ENCODE measurements at regions not wholly inside any gene's neighbourhood (a gene's known extent, or its start where the extent isn't known, plus 50 kb on each side); places are given as distances from the start of the nearest gene placed in this dataset.

DNA sequence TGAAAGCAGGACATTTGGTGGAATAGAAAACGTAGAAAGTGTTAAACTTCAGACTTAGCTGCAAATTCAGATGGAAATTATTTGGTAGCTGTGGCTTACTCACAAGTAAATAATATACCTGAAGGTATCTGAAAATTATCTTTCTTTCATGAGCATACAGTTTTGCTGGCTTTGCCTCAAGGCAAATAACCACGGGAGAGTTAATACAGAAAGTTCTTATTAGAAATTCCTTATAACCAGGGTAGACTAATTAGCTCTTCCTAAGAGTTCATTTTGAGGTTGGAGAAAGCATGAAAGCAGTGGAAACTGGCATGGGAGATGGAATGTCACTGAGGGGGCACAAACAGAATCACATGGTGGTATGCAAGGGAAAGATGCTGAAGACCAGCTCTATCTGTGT is 217.5 kb downstream of the CD83 start:
- no peaks in the 10 kb centered on the region for H3F3A ChIP-seq (ENCODE audit: insufficient read depth, low read length, poor library complexity, severe bottlenecking)
- no peak overlapping the region for H3K4me2 ChIP-seq (ENCODE audit: low read length)
- TF ChIP-seq EZH2 (IDR thresholded peaks at IDR 0.05; ENCODE audit: borderline replicate concordance, insufficient read depth, low read length, poor library complexity, severe bottlenecking) (no peak), RAD21 (conservative IDR thresholded peaks at IDR 0.05) (no peak), TAF1 (IDR thresholded peaks at IDR 0.05; ENCODE audit: low read depth) (no peak), MXI1 (conservative IDR thresholded peaks at IDR 0.05; ENCODE audit: poor library complexity, severe bottlenecking) (no peak), POLR2AphosphoS5 (IDR thresholded peaks at IDR 0.05) (no peak), CTCF (IDR thresholded peaks at IDR 0.05; ENCODE audit: poor library complexity, severe bottlenecking) (no peak), EP300 (conservative IDR thresholded peaks at IDR 0.05; ENCODE audit: poor library complexity, severe bottlenecking) (no peak), SMC3 (conservative IDR thresholded peaks at IDR 0.05; ENCODE audit: poor library complexity) (no peak)
- TF ChIP-seq, protein P1, sequence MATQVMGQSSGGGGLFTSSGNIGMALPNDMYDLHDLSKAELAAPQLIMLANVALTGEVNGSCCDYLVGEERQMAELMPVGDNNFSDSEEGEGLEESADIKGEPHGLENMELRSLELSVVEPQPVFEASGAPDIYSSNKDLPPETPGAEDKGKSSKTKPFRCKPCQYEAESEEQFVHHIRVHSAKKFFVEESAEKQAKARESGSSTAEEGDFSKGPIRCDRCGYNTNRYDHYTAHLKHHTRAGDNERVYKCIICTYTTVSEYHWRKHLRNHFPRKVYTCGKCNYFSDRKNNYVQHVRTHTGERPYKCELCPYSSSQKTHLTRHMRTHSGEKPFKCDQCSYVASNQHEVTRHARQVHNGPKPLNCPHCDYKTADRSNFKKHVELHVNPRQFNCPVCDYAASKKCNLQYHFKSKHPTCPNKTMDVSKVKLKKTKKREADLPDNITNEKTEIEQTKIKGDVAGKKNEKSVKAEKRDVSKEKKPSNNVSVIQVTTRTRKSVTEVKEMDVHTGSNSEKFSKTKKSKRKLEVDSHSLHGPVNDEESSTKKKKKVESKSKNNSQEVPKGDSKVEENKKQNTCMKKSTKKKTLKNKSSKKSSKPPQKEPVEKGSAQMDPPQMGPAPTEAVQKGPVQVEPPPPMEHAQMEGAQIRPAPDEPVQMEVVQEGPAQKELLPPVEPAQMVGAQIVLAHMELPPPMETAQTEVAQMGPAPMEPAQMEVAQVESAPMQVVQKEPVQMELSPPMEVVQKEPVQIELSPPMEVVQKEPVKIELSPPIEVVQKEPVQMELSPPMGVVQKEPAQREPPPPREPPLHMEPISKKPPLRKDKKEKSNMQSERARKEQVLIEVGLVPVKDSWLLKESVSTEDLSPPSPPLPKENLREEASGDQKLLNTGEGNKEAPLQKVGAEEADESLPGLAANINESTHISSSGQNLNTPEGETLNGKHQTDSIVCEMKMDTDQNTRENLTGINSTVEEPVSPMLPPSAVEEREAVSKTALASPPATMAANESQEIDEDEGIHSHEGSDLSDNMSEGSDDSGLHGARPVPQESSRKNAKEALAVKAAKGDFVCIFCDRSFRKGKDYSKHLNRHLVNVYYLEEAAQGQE (IDR thresholded peaks at IDR 0.05; ENCODE audit: borderline replicate concordance) = no peak
- no peak overlapping the region for H3K9ac ChIP-seq (ENCODE audit: low read length)
- H3K27ac ChIP-seq (ENCODE audit: low read length) = no peak overlapping the region
- no peaks in the 10 kb centered on the region for H3K27me3 ChIP-seq (ENCODE audit: insufficient read depth, low read depth, low read length)
- no peaks in the 10 kb centered on the region for H4K20me1 ChIP-seq (ENCODE audit: insufficient read depth)
- no peaks in the 10 kb centered on the region for H3K79me2 ChIP-seq (replicated peaks; ENCODE audit: insufficient read depth, low read length)
- H2AFZ ChIP-seq (ENCODE audit: low read depth, low read length) = no peak overlapping the region
- H3K9me3 ChIP-seq (ENCODE audit: low read length) = no peaks in the 10 kb centered on the region
- H3K4me3 ChIP-seq (ENCODE audit: low read length) = no peak overlapping the region
- H3K36me3 ChIP-seq (ENCODE audit: insufficient read depth, low read length) = no peaks in the 10 kb centered on the region
- no peaks in the 10 kb centered on the region for H3K9me2 ChIP-seq (ENCODE audit: insufficient read depth, low read length)

GRCh38 chr6:14337152-14337551 is 219.6 kb downstream of the CD83 start:
- no peaks in the 10 kb centered on the region for H3F3A ChIP-seq (ENCODE audit: insufficient read depth, low read length, poor library complexity, severe bottlenecking)
- no peaks in the 10 kb centered on the region for H4K20me1 ChIP-seq (ENCODE audit: insufficient read depth)
- no peaks in the 10 kb centered on the region for H3K79me2 ChIP-seq (replicated peaks; ENCODE audit: insufficient read depth, low read length)
- H3K9ac ChIP-seq (ENCODE audit: low read length) = no peak overlapping the region
- H3K9me3 ChIP-seq (ENCODE audit: low read length) = no peaks in the 10 kb centered on the region
- H3K4me3 ChIP-seq (ENCODE audit: low read length) = no peak overlapping the region
- H2AFZ ChIP-seq (ENCODE audit: low read depth, low read length) = no peak overlapping the region
- H3K36me3 ChIP-seq (ENCODE audit: insufficient read depth, low read length) = no peaks in the 10 kb centered on the region
- H3K27ac ChIP-seq (ENCODE audit: low read length) = no peak overlapping the region
- TF ChIP-seq POLR2AphosphoS5 (IDR thresholded peaks at IDR 0.05) = no peak
- TF ChIP-seq, protein P1 (IDR thresholded peaks at IDR 0.05; ENCODE audit: borderline replicate concordance) = no peak
- TF ChIP-seq SMC3 (conservative IDR thresholded peaks at IDR 0.05; ENCODE audit: poor library complexity) = no peak
- no peak for TF ChIP-seq RAD21 (conservative IDR thresholded peaks at IDR 0.05)
- no peak for TF ChIP-seq EZH2 (IDR thresholded peaks at IDR 0.05; ENCODE audit: borderline replicate concordance, insufficient read depth, low read length, poor library complexity, severe bottlenecking)
- H3K27me3 ChIP-seq (ENCODE audit: insufficient read depth, low read depth, low read length) = no peaks in the 10 kb centered on the region
- H3K9me2 ChIP-seq (ENCODE audit: insufficient read depth, low read length) = no peaks in the 10 kb centered on the region
- no peak overlapping the region for H3K4me2 ChIP-seq (ENCODE audit: low read length)
